WTC11 (cell line): ENCODE measurements at regions not wholly inside any gene's neighbourhood (a gene's known extent, or its start where the extent isn't known, plus 50 kb on each side); places are given as distances from the start of the nearest gene placed in this dataset.

ENCODE experiments used
- ATAC-seq: fragments of 200-7000 bp; cut with Tn5 transposase; 2 replicates; pipeline ENCODE4 v1.10.0; 2021; ENCODE audit warnings: mild to moderate bottlenecking, moderate library complexity
- CTCF ChIA-PET: fragments of 300-600 bp; sonication (Branson Sonifier 250); formaldehyde crosslinking; loops from one replicate; lab custom pipeline; 2021; ENCODE audit warnings: antibody characterized with exemption; lab: Charles Lee
- POLR2A ChIA-PET: fragments of 350-600 bp; sonication (Branson Sonifier 250); formaldehyde crosslinking; loops from one replicate; lab custom pipeline; 2021; ENCODE audit warnings: antibody characterized with exemption; lab: Charles Lee
- DNase-seq: peaks from one replicate; pipeline ENCODE4 v3.0.0; 2021; ENCODE audit warnings: low spot score
- H3K27ac Mint-ChIP-seq: 2 replicates; pipeline ENCODE4 v1.8.0; 2021; ENCODE audit warnings: mixed read lengths
- H3K27me3 Mint-ChIP-seq: 2 replicates; pipeline ENCODE4 v1.8.0; 2021; ENCODE audit warnings: low read depth, mild to moderate bottlenecking, moderate library complexity, mixed read lengths
- H3K36me3 Mint-ChIP-seq: 2 replicates; pipeline ENCODE4 v1.8.0; 2021; ENCODE audit warnings: mixed read lengths
- H3K4me1 Mint-ChIP-seq: 2 replicates; pipeline ENCODE4 v1.8.0; 2022; ENCODE audit warnings: mixed read lengths
- H3K4me3 Mint-ChIP-seq: 2 replicates; pipeline ENCODE4 v1.8.0; 2021; ENCODE audit warnings: mild to moderate bottlenecking, moderate library complexity, mixed read lengths
- H3K9me3 Mint-ChIP-seq: 2 replicates; pipeline ENCODE4 v1.8.0; 2021; ENCODE audit warnings: mixed read lengths
- ARID4B ChIP-seq: sonication (generic); formaldehyde crosslinking; IDR thresholded peaks from 2 replicates; pipeline ENCODE4 v1.8.0; 2023; ENCODE audit warnings: missing genetic modification reagents, mild to moderate bottlenecking, borderline replicate concordance
- CBFB ChIP-seq: sonication (generic); formaldehyde crosslinking; IDR thresholded peaks from 2 replicates; pipeline ENCODE4 v1.8.1; 2022; ENCODE audit warnings: mild to moderate bottlenecking, low read depth, missing genetic modification reagents
- CREB1 ChIP-seq: sonication (generic); formaldehyde crosslinking; IDR thresholded peaks from 2 replicates; pipeline ENCODE4 v1.8.0; 2023; ENCODE audit warnings: mild to moderate bottlenecking, missing genetic modification reagents
- CREM ChIP-seq: sonication (generic); formaldehyde crosslinking; IDR thresholded peaks from 2 replicates; pipeline ENCODE4 v1.8.1; 2022; ENCODE audit warnings: mild to moderate bottlenecking, missing genetic modification reagents, moderate library complexity
- FOXJ3 ChIP-seq: sonication (generic); formaldehyde crosslinking; IDR thresholded peaks from 2 replicates; pipeline ENCODE4 v1.9.0; 2021; ENCODE audit warnings: missing genetic modification reagents, mild to moderate bottlenecking, borderline replicate concordance
- HMGA2 ChIP-seq: fragments of 250-450 bp; sonication (Bioruptor Pico); IDR thresholded peaks from 2 replicates; pipeline ENCODE4 v1.4.0; 2021; ENCODE audit warnings: mild to moderate bottlenecking, moderate library complexity
- SMAD4 ChIP-seq: sonication (generic); formaldehyde crosslinking; IDR thresholded peaks from 2 replicates; pipeline ENCODE4 v1.8.0; 2022; ENCODE audit warnings: mild to moderate bottlenecking, missing genetic modification reagents
- SOX15 ChIP-seq: fragments of 250-450 bp; sonication (Bioruptor Pico); IDR thresholded peaks from 2 replicates; pipeline ENCODE4 v1.9.0; 2021; ENCODE audit warnings: mild to moderate bottlenecking
- TCF7 ChIP-seq: sonication (generic); formaldehyde crosslinking; IDR thresholded peaks from 2 replicates; pipeline ENCODE4 v1.8.0; 2022; ENCODE audit warnings: mild to moderate bottlenecking, low read depth, missing genetic modification reagents, moderate library complexity
- TEAD1 ChIP-seq: sonication (generic); formaldehyde crosslinking; IDR thresholded peaks from 2 replicates; pipeline ENCODE4 v1.8.0; 2022; ENCODE audit warnings: mild to moderate bottlenecking, missing genetic modification reagents
- TP53 ChIP-seq: sonication (generic); formaldehyde crosslinking; IDR thresholded peaks from 2 replicates; pipeline ENCODE4 v1.8.1; 2023; ENCODE audit warnings: mild to moderate bottlenecking, missing genetic modification reagents
- ZNF263 ChIP-seq: sonication (generic); formaldehyde crosslinking; IDR thresholded peaks from 2 replicates; pipeline ENCODE4 v1.8.1; 2022; ENCODE audit warnings: low read depth, mild to moderate bottlenecking, moderate library complexity, missing genetic modification reagents
- ZNF396 ChIP-seq: fragments of 250-450 bp; sonication (Bioruptor Pico); IDR thresholded peaks from 2 replicates; pipeline ENCODE4 v1.8.0; 2021; ENCODE audit warnings: mild to moderate bottlenecking, moderate library complexity, borderline replicate concordance
- ZSCAN18 ChIP-seq: fragments of 250-450 bp; sonication (Bioruptor Pico); IDR thresholded peaks from 2 replicates; pipeline ENCODE4 v2.1.2; 2022; ENCODE audit warnings: mild to moderate bottlenecking, moderate library complexity
- TF ChIP-seq, protein P1 (sequence below): fragments of 250-450 bp; sonication (Bioruptor Pico); IDR thresholded peaks from 2 replicates; pipeline ENCODE4 v1.8.0; 2021; ENCODE audit warnings: mild to moderate bottlenecking
- TF ChIP-seq, protein P2 (sequence below): sonication (generic); formaldehyde crosslinking; conservative IDR thresholded peaks from 2 replicates; pipeline ENCODE4 v1.8.1; 2023; ENCODE audit warnings: mild to moderate bottlenecking, low read depth, missing genetic modification reagents, moderate library complexity
- TF ChIP-seq, protein P3 (sequence below): sonication (generic); formaldehyde crosslinking; conservative IDR thresholded peaks from 2 replicates; pipeline ENCODE4 v1.8.1; 2022; ENCODE audit warnings: mild to moderate bottlenecking, missing genetic modification reagents

GRCh38 chr3:115332998-115333397 lies 185.9 kb upstream of the ZBTB20 start:
- Mint-ChIP-seq H3K9me3 (no peaks in the 10 kb centered on the region), H3K4me3 (no peak overlapping the region), H3K27ac (no peak overlapping the region), H3K27me3 (no peaks in the 10 kb centered on the region), H3K4me1 (peaks cover 12% of the 10 kb centered on the region), H3K36me3 (no peaks in the 10 kb centered on the region)
- ChIA-PET POLR2A (no interaction called here), CTCF (no interaction called here)
- ATAC-seq (no peak), DNase-seq (no peak)
- no peak for TF ChIP-seq ZSCAN18
- TF ChIP-seq ZNF263 (CRISPR knock-in tag): no peak
- TF ChIP-seq CBFB: no peak
- TF ChIP-seq, protein P1, sequence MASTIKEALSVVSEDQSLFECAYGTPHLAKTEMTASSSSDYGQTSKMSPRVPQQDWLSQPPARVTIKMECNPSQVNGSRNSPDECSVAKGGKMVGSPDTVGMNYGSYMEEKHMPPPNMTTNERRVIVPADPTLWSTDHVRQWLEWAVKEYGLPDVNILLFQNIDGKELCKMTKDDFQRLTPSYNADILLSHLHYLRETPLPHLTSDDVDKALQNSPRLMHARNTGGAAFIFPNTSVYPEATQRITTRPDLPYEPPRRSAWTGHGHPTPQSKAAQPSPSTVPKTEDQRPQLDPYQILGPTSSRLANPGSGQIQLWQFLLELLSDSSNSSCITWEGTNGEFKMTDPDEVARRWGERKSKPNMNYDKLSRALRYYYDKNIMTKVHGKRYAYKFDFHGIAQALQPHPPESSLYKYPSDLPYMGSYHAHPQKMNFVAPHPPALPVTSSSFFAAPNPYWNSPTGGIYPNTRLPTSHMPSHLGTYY (CRISPR knock-in tag): no peak
- no peak for TF ChIP-seq TEAD1 (CRISPR knock-in tag)
- no peak for TF ChIP-seq SMAD4 (CRISPR knock-in tag)
- no peak for TF ChIP-seq CREM (CRISPR knock-in tag)
- TF ChIP-seq ZNF396 (CRISPR knock-in tag): no peak
- TF ChIP-seq, protein P2, sequence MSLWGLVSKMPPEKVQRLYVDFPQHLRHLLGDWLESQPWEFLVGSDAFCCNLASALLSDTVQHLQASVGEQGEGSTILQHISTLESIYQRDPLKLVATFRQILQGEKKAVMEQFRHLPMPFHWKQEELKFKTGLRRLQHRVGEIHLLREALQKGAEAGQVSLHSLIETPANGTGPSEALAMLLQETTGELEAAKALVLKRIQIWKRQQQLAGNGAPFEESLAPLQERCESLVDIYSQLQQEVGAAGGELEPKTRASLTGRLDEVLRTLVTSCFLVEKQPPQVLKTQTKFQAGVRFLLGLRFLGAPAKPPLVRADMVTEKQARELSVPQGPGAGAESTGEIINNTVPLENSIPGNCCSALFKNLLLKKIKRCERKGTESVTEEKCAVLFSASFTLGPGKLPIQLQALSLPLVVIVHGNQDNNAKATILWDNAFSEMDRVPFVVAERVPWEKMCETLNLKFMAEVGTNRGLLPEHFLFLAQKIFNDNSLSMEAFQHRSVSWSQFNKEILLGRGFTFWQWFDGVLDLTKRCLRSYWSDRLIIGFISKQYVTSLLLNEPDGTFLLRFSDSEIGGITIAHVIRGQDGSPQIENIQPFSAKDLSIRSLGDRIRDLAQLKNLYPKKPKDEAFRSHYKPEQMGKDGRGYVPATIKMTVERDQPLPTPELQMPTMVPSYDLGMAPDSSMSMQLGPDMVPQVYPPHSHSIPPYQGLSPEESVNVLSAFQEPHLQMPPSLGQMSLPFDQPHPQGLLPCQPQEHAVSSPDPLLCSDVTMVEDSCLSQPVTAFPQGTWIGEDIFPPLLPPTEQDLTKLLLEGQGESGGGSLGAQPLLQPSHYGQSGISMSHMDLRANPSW (CRISPR knock-in tag): no peak
- no peak for TF ChIP-seq CREB1 (CRISPR knock-in tag)
- TF ChIP-seq FOXJ3 (CRISPR knock-in tag): no peak

GRCh38 chr3:115336836-115337235 lies 189.7 kb upstream of the ZBTB20 start:
- no peak overlapping the region for H3K4me3 Mint-ChIP-seq
- TF ChIP-seq TP53: no peak
- no peak for TF ChIP-seq SOX15
- H3K4me1 Mint-ChIP-seq: peaks cover 11% of the 10 kb centered on the region
- H3K9me3 Mint-ChIP-seq: no peaks in the 10 kb centered on the region
- no peak overlapping the region for H3K27ac Mint-ChIP-seq
- ChIA-PET CTCF (no interaction called here), POLR2A (no interaction called here)
- no peak for DNase-seq
- no peaks in the 10 kb centered on the region for H3K27me3 Mint-ChIP-seq
- H3K36me3 Mint-ChIP-seq: no peaks in the 10 kb centered on the region
- ATAC-seq: no peak

DNA sequence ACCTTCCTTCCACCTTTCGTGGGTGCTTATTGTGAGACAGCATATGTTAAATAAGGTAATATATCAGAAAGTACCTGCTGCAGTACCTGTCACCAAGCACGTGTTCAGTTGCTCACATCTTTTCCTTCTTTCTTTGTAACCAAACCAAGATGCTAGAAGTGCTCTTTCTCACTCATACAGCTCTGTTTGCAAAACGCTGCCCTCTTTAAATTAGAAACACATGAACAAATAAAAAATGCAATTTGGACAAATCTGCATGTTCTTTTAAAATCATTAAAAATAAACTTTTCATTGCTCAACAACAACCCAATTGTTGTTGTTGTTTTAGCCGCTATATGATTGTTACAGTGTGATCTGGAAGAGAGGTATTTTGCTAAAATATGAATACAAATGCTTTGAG lies 193.5 kb upstream of the ZBTB20 start:
- Mint-ChIP-seq H3K4me1 (peaks cover 24% of the 10 kb centered on the region), H3K36me3 (no peaks in the 10 kb centered on the region), H3K27me3 (no peaks in the 10 kb centered on the region), H3K4me3 (no peak overlapping the region), H3K27ac (no peak overlapping the region), H3K9me3 (no peaks in the 10 kb centered on the region)
- ChIA-PET CTCF (no interaction called here), POLR2A (no interaction called here)
- DNase-seq (no peak), ATAC-seq (no peak)
- TF ChIP-seq TCF7 (CRISPR knock-in tag) (no peak), HMGA2 (CRISPR knock-in tag) (no peak), ARID4B (no peak)
- TF ChIP-seq, protein P3, sequence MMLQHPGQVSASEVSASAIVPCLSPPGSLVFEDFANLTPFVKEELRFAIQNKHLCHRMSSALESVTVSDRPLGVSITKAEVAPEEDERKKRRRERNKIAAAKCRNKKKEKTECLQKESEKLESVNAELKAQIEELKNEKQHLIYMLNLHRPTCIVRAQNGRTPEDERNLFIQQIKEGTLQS (CRISPR knock-in tag): no peak
